LoVo (cell line): ENCODE measurements at regions not wholly inside any gene's neighbourhood (a gene's known extent, or its start where the extent isn't known, plus 50 kb on each side); places are given as distances from the start of the nearest gene placed in this dataset.
"Not testable (repeated sequence)": the region's sequence is repeated elsewhere in the genome, so short reads cannot be mapped to it uniquely, and the experiment has no call there.

Experiments used
- DNase-seq: peaks from one replicate; pipeline ENCODE4 v3.0.0-alpha.2; 2016; ENCODE audit warnings: low spot score

DNA sequence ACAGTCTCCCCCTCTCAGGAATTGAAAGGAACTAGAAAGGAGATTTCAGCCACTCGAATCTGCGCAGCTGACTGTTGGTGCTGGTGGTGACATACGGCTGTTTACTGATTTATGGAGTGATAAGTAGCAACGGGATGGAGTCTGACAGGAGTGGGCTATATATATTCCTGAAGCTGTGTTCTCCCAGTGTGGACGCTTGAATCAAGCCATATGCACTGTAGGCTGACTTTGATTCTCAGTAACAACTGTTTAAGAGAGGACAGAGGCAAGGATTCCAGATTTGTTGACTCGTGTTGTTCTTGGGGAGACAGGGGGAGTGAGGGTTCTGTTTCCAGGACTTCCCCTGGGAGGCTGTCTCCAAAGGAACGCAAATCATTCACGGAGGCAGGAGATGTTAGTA is 260.1 kb upstream of the AUTS2 start:
- no peak for DNase-seq

DNA sequence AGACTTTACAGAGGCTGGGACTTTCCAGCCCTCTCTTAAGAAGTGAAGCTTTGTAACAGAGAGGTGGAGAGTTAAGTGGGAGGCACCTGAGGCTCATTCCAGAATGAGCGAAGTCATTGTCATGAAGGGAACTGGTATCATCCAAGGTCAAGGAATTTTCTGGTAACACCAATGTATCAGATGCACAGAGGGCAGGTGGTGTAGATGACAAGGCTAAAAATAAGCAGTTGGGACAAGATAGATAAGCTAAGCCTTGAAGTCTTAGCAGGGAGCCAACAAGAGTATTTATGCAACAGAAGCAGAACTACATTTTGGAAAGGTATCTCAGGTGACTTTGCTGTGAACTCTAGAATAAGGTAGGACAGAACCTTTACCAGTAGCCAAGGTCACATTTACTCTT is 257.0 kb upstream of the AUTS2 start:
- no peak for DNase-seq

DNA sequence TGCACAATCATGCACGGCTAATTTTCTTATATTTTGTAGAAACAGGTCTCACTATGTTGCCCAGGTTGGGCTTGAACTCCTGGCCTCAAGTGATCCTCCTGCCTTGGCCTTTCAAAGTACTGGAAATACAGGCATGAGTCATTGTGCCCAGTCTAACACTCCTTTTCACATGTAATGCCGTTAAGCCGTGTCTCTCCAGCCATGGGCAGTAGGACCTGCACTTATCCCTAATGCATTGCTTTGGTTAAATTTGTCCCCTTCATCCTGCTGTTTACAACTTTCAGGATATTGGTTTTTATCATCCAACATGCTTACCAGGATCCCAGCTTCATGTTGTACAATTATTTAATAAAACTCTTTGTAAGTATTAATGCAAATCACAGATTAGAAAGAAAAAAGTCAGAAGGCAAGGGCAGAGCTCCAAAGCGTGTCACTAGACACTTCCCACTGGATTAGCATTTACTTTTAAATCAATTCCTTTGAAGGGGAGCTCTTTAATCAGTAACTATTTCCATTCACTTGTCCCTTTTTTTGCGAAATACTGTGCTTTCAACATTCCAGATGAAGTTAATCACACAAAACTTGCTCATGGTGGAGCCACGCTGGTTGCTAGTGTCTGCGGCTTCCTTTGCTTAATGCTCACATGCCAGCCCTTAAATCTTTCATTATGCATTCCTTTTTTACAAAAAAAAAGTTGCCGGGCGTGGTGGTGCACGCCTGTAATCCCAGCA is 256.0 kb upstream of the AUTS2 start:
- DNase-seq: no peak

DNA sequence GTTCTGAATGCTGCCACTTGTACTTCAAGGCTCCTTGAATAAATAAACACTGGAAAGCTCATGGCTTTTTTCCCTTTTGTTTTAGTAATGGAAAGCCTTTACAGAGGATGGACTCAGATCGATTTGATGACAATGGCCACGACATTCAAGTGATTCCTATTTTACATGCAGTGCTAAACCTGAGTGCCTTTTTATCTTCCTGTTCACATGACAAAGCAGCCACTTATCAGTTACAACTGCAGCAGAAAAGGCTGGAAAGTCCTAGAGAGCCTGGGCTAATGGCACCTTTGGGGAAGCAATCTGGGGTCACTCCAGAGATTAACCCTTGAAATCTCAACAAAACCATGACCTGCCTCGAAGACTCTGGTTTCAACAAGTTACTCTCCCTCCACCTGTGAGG is 249.0 kb upstream of the AUTS2 start:
- DNase-seq: no peak

DNA sequence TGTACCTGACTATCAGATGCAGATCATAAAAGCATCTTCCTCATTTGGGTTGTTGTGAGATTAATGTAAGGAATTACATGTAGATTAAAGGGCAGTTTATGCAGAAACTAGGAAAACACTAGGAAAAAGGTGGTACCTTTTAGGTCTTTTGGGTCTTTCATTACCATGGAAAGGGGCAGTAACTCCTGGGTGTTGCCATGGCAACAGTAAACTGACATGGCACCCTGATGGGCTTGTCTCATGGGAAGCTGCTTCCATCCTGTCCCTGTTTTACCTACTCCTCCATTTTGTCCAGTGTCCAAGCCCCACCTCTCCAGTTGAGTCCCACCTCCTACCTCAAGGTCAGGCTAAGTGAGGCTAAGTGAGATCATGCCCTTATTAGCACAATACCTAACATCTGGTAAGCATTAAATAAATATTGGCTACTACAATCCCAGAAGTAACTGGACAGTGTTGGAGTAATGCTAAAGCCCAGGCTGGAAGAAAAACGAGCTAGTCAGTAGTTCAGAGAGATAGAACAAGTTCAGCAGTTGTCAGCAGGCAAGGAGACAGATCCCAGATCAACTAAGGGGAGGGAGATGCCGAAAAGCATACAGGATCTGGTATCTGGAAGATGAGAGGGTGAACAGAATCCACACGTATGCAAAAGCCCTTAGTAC is 240.0 kb upstream of the AUTS2 start:
- no peak for DNase-seq

DNA sequence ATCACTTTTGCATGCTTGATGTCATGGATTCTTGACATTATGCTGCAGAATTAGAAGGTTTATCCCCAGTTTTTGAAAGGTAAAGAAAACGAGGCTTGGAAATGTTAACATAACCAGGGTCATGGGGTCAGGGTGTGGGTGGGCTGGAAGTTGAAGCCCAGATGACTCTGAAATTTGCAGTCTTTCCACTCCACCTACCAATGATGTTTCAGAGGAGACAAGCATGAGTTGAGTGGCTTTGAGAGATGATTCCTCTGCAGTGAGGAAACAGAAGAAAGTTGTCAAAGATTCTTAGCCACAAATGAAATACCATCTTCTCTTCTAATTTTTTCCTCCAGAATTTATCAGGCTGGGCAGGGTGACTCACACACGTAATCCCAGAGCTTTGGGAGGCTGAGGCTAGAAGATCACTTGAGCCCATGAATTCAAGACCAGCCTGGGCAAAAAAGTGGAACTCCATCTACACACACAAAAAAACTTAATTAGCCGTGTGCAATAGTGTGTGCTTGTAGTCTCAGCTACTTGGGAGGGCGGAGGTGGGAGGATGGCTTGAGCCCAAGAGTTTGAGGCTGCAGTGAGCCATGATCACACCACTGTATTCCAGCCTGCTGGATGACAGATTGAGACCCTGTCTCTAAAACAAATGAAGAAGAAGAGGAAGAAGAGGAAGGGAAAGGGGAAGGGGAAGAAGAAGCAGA is 239.1 kb upstream of the AUTS2 start:
- no peak for DNase-seq

DNA sequence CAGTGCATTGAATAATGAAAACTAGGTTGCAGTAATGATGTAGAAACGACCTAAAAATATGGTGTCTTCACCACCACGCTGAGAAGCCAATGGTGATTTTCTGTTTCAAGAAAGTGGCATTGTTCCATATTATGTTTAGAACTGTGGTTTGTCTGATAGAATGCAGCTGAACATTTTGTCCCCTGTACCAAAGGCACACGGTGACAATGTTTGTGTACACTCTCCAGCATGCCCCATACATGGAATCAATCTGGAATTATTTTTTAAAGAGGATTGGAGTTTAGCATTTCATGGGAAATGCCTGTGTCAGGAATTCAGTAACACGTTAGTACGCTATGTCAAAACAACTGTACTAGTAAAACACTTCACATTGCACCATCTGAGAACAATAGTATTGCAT is 237.4 kb upstream of the AUTS2 start:
- no peak for DNase-seq

DNA sequence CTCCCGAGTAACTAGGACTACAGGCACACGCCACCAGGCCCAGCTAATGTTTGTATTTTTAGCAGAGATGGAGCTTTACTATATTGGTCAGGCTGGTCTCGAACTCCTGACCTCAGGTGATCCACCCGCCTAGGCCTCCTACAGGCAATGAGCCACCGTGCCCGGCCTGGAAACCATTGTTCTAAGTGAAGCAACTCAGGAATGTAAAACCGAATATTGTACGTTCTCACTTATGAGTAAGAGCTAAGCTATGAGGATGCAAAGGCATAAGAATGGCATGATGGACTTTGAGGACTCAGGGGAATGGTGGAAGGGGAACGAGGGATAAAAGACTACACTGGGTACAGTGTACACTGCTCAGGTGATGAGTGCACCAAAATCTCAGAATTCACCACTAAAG is 235.1 kb upstream of the AUTS2 start:
- DNase-seq: no peak

DNA sequence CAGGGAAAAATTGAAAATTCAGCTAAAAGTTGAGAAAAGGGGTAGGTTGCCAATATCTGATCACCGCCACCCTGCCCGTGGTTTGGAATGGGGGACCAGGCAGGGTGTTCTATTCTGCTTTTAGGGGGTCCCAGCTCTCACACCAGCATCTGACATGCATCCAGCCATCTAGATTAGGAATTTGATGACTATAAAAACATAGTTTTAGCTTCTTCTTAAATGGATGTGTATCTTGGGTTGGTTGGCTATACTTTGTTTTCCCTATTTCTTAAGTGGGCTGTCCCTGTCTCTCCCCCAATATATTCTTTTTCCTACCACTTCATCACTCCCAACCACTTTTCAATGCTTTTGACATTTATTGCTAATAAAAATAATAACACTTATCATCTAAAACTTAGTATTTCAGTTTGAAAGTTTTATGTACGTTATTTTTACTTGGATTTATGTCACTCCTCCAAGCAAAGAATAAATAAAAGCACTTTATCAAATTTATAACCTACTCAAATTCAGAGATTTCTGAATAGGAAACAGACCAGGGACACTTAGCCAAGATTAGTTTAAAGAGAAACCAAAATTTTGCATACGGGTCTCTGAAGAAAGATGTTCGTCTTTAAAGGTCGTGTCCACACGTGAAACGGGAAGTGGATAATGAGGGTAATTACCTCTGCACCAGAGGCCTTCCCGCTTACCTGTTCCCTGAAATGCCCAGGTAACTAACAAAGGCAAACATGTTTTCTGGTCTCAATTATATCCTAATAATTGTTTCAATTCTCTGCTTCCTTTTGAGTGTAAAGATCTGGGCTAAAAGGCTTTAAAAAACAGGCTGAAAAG is 233.2 kb upstream of the AUTS2 start:
- no peak for DNase-seq

DNA sequence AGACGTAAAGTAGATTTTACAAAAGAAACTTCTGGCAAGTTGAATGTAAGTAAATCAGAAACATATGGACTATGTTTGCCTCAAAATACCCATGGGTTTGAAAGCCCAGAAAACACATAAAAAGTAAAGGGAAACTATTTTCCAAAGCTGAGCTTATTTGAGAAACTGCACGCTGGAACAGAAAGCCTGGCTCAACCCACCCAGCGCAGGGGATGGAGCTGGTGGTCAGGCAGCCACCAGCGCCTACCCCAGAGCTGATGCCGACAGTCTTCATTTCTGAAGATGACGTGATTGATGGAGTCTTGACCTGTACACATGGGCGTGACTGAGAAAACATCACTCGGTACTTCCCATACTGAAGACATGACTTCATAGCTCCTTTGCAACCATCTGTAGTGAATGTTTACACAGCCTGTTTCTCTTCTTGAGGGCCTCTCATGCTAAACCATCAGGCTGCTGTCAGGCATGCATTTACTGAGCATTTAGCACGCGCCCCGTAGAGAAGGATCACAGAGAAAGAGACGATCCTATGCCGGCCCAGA is 232.6 kb upstream of the AUTS2 start:
- DNase-seq: no peak

DNA sequence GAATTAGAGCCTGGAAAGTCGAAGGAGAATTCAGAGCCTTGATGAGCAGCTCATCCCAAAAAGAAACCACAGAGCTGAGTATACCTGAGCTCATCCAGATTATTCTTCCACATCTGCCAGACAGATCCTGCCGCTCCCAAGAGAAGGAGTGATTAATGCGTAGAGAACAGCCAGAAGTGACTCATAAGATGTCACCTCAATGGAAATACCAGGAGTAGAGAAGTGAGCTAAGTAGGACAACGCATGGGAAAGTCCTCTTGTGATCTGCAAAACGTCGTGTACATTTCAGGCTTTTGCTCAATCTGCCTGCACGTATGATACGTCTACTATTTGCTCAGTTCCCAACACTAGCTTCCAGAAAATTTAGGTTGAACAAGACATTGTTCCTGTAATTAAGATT is 230.5 kb upstream of the AUTS2 start:
- DNase-seq: no peak

DNA sequence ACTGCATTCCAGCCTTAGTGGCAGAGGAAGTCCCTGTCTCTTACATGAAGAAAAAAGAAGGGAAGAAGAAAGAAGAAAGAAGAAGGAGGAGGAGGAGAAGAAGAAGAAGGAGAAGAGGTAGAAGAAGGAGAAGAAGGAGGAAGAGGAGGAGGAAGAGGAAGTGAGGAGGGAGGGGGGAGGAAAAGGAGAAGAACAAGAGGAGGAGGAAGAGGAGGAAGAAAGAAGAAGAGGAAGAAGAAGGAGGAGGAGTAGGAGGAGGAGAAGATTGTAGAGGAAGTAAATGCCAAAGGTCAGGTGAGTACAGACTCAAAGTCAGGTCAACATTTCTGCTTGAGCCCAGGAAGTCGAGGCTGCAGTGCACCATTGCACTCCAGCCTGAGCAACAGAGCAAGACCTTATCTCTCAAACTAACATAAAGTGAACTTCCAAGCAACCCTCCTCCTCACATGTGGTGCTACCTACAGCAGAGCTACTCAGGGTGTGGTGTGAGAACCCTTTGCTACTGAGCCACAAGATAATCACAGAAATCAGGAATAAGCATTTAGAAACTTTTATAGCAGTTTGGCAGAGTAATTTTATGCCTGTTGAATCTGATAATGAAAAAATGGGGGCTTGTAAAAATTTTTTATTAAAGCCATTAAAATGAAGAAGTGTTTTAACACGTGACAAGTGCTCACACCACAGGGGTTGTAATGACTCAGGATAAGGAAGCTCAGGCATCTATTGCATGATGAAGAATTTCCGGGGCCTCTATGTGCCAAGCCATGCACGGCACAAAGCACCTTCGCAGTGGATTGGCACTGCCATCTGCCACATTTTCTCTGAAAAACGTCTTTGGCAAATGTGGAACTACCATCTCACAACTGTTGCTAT is 224.9 kb upstream of the AUTS2 start:
- peak; percentile 48 for DNase-seq

DNA sequence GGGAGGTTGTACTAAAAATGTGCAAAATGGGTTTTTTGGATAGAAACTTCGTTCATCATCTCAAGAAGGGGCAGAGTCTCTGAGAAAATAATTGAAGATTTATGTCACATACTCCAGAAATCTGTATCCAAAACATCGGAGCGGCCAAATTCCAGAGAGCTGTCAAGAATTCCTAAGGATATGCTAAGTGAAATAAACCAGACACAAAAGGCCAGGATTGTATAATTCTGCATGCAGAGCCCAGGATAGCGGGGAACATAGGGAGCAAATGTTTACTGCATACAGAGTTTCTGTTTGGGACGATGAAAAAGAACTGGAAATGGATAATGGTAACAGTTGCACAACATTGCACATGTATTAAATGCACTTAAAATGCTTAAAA is 224.2 kb upstream of the AUTS2 start:
- no peak for DNase-seq

DNA sequence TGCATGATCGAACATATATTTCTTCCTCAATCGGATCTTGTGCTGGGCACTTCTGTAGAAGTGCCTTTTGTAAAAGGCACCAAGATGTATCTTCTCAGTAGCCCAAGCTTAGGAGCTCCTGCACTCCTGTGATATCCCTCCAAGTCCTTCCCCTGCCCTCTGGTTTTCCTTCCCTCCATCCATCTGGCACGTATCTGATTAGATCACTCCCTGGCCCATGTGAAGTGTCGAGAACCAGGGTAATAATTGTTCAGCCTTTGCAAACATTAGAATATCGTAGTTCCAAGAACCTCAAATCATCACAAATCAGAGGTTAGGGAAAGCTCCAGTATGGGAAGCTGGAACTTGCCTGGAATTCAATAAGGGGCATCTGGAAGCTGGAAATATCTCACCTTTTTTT is 221.1 kb upstream of the AUTS2 start:
- no peak for DNase-seq

DNA sequence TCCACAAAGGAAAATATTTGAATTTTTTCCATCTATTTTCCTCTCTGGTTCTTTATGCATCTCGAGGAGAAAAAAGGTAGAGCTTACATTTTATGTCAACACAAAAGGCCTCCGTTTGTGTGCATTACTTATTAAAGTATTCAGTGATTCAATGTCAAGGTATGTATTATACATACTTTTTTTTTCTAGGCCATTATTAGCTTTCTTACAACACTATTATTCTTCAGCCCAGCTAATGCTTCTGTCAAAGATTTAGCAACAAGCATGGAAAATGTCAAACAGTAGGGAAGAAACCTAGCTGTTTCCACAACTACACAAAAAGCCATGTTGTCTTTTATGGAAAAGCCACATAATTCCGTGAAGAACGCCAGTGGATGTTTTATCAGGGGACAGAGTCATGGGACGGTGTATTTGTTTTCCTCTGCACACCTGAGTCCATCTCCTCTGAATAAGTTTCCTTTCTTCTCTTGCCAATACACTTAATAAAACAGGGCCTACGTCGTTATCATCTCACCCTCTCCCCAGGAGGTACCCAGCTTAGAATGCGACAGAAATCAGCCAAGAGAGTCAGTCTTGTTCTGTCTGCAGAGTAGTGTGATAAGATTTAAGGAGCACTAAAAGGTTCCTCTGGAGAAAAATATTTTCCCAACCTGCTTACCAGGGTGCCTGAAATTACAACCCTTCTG is 209.7 kb upstream of the AUTS2 start:
- no peak for DNase-seq

DNA sequence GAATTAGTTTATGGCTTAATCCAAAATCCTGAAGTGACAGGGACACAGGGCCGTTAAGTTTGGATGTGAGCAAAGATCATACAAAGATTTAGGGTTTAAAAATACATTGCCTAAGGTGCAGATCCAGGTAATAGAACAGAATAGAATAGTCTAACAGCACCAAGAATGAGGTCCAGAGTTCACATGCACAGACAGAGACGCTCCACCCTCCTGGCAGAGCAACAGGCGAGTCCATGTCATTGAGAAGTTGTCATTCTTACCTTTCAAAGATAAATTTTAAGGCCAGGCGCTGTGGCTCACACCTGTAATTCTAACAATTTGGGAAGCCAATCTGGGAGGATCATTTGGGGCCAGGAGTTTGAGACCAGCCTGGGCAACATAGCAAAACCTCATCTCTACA is 209.1 kb upstream of the AUTS2 start:
- no peak for DNase-seq

DNA sequence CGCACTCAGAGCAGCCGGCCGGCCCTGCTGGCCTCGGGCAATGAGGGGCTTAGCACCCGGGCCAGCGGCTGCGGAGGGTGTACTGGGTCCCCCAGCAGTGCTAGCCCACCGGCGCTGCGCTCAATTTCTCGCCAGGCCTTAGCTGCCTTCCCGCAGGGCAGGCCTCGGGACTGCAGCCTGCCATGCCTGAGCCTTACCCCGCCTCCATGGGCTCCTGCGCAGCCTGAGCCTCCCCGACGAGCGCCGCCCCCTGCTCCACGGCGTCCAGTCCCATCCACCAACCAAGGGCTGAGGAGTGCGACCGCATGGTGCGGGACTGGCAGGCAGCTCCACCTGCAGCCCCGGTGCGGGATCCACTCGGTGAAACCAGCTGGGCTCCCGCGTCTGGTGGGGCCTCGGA is 204.4 kb upstream of the AUTS2 start:
- not testable (repeated sequence) for DNase-seq

DNA sequence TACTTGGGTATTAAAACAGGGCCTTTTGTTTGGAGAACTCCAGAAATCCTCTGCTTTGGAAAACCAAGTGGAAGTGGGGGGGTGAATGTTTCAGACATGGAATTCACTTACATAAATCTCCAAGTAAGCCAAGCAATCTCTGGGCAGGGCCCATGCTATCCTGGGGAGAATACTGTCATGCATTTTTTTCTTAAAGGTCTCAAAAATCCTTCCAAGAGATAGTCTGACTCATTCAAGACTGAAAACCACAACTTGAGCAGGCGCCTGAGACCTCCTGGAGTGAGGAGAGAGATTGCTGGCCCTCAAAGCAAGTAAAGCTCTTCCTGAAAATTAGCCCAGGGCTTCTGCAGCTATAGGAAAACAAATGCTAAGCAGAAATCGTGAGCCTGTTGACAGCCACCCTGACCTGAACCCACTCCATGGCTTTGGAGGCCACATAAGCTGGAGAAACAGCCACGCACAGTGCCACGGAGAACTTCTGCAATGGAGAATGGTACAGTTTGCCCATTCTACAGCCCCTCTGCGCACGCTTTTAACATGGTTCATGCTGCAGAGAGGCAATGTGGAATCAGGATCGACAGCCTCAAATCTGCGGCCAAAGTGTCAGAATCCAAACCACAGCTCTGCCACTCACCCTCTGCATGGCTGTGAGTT is 203.1 kb upstream of the AUTS2 start:
- peak; percentile 39 for DNase-seq

DNA sequence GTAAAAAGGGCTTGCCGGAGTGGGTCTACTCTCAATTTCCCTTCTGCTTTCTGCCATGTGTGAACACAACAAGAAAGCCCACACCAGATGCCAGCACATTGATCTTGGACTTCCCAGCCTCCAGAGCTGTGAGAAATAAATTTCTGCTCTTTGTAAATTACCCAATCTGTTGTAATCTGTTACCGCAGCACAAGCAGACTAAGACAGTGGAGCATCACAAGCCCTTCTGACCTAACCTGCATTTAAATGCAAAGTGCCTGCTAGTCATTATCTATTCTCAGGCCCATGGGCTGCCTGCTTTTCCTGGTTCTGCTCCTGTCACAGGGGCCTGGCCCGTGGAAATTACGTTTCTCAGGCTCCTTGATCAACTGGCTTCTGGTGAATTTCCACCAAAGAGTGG is 199.3 kb upstream of the AUTS2 start:
- DNase-seq: no peak

DNA sequence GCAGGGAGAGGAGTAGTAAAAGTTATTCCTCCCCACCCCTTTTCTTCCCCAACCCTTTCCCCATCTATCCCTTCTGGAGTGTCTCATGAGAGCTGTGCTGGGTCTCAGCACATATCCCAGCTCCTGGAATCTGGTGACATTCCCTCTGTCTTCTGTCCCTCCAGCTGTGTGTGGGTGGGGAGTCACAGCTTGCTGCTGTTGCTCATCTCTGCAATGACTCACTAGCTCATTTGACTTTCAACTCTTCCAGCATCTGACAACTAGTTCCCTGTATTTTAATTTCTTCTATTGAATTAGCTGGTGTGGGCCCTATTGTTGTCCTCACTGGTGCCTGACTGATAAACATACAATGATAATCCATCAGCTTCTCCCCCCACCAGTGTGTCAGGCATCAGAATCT is 198.9 kb upstream of the AUTS2 start:
- no peak for DNase-seq
